Astrocyte of the spinal cord (primary cell): ENCODE measurements at regions not wholly inside any gene's neighbourhood (a gene's known extent, or its start where the extent isn't known, plus 50 kb on each side); places are given as distances from the start of the nearest gene placed in this dataset.

Experiments used
- DNase-seq: peaks from one replicate; pipeline ENCODE4 v3.0.0; 2011; ENCODE audit warnings: low read depth, low spot score
- H3K4me3 ChIP-seq: 2 replicates; pipeline ENCODE4 v1.5.1; 2011; ENCODE audit warnings: low read depth, mild to moderate bottlenecking, low read length, moderate library complexity
- CTCF ChIP-seq: IDR thresholded peaks from 2 replicates; pipeline ENCODE4 v1.5.1; 2012; ENCODE audit warnings: low read depth, mild to moderate bottlenecking, low read length, inconsistent platforms
- in situ Hi-C: cut with HindIII; loops from 2 replicates; pipeline ENCODE4 v1.10.0; 2017; ENCODE audit warnings: low sequenced_read_pairs

GRCh38 chr4:14384824-14385223, 617.5 kb upstream of the CPEB2 start:
- TF ChIP-seq CTCF = no peak
- DNase-seq = no peak
- in situ Hi-C loops = no loop called here
- H3K4me3 ChIP-seq = no peak overlapping the region

- no peak for DNase-seq
- no peak overlapping the region for H3K4me3 ChIP-seq
- TF ChIP-seq CTCF = peak; percentile 3
- in situ Hi-C loops = no loop called here
Observed at GRCh38 chr4:14386196-14386595, 616.1 kb upstream of the CPEB2 start.

GRCh38 chr4:14387647-14388046, 614.6 kb upstream of the CPEB2 start:
- H3K4me3 ChIP-seq = no peak overlapping the region
- TF ChIP-seq CTCF = no peak
- no peak for DNase-seq
- in situ Hi-C loops = no loop called here

DNA sequence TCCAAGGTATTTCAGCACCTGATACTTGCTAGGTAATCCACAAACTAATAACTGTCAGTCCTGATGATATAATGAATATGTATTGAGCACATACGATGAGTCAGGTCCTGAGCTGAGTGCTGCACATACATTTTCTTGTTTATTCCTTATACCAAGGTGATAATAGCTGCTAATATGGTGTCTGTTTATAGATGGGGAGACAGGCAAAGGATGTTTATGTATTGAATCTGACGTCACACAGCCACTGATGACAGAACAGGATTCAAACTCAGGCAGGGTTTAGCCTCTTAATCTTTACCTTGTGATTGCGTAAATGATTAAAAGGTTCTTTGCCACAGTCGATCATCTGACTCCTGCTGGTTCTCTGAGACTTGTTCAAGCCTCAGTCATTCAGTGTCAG, 609.9 kb upstream of the CPEB2 start:
- no peak for TF ChIP-seq CTCF
- DNase-seq = no peak
- H3K4me3 ChIP-seq = no peak overlapping the region
- in situ Hi-C loops = no loop called here

- in situ Hi-C loops = no loop called here
Observed at GRCh38 chr4:14396183-14396582, 606.1 kb upstream of the CPEB2 start.

GRCh38 chr4:14399848-14400247, 602.4 kb upstream of the CPEB2 start:
- DNase-seq = no peak
- in situ Hi-C loops = no loop called here

More at GRCh38 chr4:14396183-14396582, 606.1 kb upstream of the CPEB2 start:
- TF ChIP-seq CTCF = no peak
- no peak for DNase-seq
- no peak overlapping the region for H3K4me3 ChIP-seq

More at GRCh38 chr4:14399848-14400247, 602.4 kb upstream of the CPEB2 start:
- H3K4me3 ChIP-seq = no peak overlapping the region
- TF ChIP-seq CTCF = no peak
